ENCODE measurements at regions not wholly inside any gene's neighbourhood (a gene's known extent, or its start where the extent isn't known, plus 50 kb on each side); places are given as distances from the start of the nearest gene placed in this dataset.

- no peak for TF ChIP-seq CTCF (IDR thresholded peaks at IDR 0.05)
- TF ChIP-seq POLR2A (IDR thresholded peaks at IDR 0.05) = no peak
- no peak for TF ChIP-seq POLR2AphosphoS5 (IDR thresholded peaks at IDR 0.05)
Measured at GRCh38 chr12:24363177-24363754, 413.8 kb upstream of the SOX5 start.

Measured in upper lobe of left lung (tissue), 4 donors.